Immature natural killer cell (primary cell): ENCODE measurements at regions not wholly inside any gene's neighbourhood (a gene's known extent, or its start where the extent isn't known, plus 50 kb on each side); places are given as distances from the start of the nearest gene placed in this dataset.
"Not testable (repeated sequence)": the region's sequence is repeated elsewhere in the genome, so short reads cannot be mapped to it uniquely, and the experiment has no call there.

Source experiments
- DNase-seq, 3 donors: peaks; one replicate each; pipeline ENCODE4 v3.0.0; 2022; ENCODE audit warnings: mixed read lengths in 1 of 3
- H3K27ac Mint-ChIP-seq, 6 donors: one replicate each; pipeline ENCODE4 v1.8.0; 2020; ENCODE audit warnings: mixed read lengths in 6 of 6, mild to moderate bottlenecking in 5 of 6, inconsistent platforms in 4 of 6, moderate library complexity in 3 of 6
- H3K27me3 Mint-ChIP-seq, 3 donors: one replicate each; pipeline ENCODE4 v1.8.0; 2020 to 2021; ENCODE audit warnings: low read depth in 3 of 3, mild to moderate bottlenecking in 3 of 3, mixed read lengths in 3 of 3, moderate library complexity in 3 of 3, inconsistent platforms in 1 of 3
- H3K36me3 Mint-ChIP-seq, 3 donors: one replicate each; pipeline ENCODE4 v1.8.0; 2020; ENCODE audit warnings: mixed read lengths in 3 of 3, inconsistent platforms in 2 of 3, mild to moderate bottlenecking in 2 of 3
- H3K4me1 Mint-ChIP-seq, 2 donors: one replicate each; pipeline ENCODE4 v1.8.0; 2020; ENCODE audit warnings: inconsistent platforms in 2 of 2, mild to moderate bottlenecking in 2 of 2, mixed read lengths in 2 of 2, moderate library complexity in 1 of 2
- H3K4me3 Mint-ChIP-seq, 5 donors: one replicate each; pipeline ENCODE4 v1.8.0; 2020; ENCODE audit warnings: mild to moderate bottlenecking in 5 of 5, mixed read lengths in 5 of 5, inconsistent platforms in 3 of 5, moderate library complexity in 3 of 5
- H3K9me3 Mint-ChIP-seq, 6 donors: one replicate each; pipeline ENCODE4 v1.8.0; 2020; ENCODE audit warnings: mild to moderate bottlenecking in 6 of 6, mixed read lengths in 6 of 6, inconsistent platforms in 4 of 6, moderate library complexity in 3 of 6

DNA sequence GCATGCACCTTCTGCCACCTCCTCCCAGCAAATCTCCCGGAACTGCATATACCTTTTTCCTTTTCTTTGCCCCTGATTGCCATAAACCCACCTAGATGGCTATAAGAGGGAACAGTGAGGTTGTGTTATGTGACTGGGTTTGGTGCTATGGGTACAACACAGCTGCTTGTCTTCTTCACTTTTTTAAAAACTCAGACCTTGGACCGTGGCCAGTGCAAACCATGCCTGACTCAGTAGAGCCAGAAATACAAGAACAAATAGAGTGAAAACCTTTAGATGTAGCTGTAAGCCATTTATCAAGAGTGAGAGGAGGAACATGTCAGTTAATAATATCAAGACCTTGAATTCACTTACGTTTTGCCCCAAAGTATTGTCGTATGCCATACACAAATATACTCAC is 267.4 kb upstream of the CHAC2 start:
- H3K27ac Mint-ChIP-seq = no peak overlapping the region
- H3K9me3 Mint-ChIP-seq = peaks cover 0 to 2% (median 0%) of the 10 kb centered on the region in 6 donors
- peaks cover 3 to 5% (median 5%) of the 10 kb centered on the region in 3 donors for H3K27me3 Mint-ChIP-seq
- no peak overlapping the region for H3K4me3 Mint-ChIP-seq
- H3K4me1 Mint-ChIP-seq = no peaks in the 10 kb centered on the region
- no peak for DNase-seq
- H3K36me3 Mint-ChIP-seq = no peaks in the 10 kb centered on the region

DNA sequence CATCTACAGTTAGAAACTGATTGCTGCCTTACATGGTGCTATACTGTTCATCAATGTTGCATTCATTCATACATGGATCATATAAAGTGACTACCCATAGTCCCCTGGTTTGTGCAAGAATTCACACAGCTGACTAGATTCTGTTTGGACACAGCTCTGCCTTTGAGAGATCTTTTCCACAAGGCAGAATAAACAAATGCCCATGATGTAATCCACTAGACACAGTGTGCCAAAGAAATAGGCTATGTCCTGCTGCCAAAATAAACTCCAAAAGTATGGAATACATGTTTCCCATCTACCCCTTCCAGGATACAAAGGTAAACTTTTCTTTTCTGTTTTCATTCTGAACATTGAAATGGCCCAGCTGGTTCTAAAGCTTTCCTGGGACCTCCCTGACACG is 269.4 kb upstream of the CHAC2 start:
- Mint-ChIP-seq H3K4me3 (no peak overlapping the region), H3K4me1 (no peaks in the 10 kb centered on the region), H3K36me3 (no peaks in the 10 kb centered on the region), H3K9me3 (peaks cover 0 to 2% (median 0%) of the 10 kb centered on the region in 6 donors), H3K27me3 (peaks cover 2 to 5% (median 3%) of the 10 kb centered on the region in 3 donors), H3K27ac (no peak overlapping the region)
- no peak for DNase-seq

DNA sequence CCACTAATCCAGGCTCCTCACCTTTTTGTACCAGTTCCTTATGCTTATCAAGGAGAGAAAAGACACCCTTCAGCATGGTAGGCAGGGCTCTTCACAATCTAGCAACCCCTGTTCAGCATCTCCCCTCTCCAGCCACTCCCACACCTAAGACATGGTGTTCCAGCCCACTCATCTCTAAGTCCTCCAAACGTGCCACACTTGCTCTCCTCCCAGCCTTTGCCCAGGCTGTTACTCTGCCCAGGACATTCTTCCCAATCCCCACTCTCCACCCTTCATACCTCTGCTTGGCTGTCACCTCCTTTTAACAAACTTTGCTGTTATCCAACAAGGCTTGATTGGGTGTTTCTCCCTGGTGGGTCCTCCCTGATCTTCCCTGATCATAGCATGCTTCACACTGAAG is 270.6 kb upstream of the CHAC2 start:
- no peak overlapping the region for H3K27ac Mint-ChIP-seq
- DNase-seq = no peak
- H3K27me3 Mint-ChIP-seq = peaks cover 2 to 5% (median 3%) of the 10 kb centered on the region in 3 donors
- no peak overlapping the region for H3K4me3 Mint-ChIP-seq
- no peaks in the 10 kb centered on the region for H3K4me1 Mint-ChIP-seq
- H3K9me3 Mint-ChIP-seq = peaks cover 0 to 4% (median 0%) of the 10 kb centered on the region in 6 donors
- H3K36me3 Mint-ChIP-seq = no peaks in the 10 kb centered on the region

DNA sequence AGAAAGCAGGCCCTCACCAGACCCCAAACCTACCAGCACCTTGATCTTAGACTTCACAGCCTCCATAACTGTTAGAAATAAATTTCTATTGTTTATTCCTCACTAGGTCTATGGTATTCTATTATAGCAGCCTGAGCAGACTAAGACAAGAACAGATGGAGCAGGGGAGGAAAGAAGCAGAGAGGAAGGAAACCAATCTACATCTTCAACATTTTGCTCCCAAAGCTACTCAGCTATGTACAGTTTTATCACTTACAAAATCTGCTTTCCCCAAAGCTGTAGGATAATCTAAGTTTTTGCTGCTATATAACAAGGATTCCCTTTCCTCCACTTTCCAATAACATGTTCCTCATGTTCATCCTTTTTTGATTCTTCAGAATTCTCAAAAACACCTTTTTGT is 274.4 kb upstream of the CHAC2 start:
- peaks cover 0 to 2% (median 0%) of the 10 kb centered on the region in 6 donors for H3K9me3 Mint-ChIP-seq
- no peak overlapping the region for H3K4me3 Mint-ChIP-seq
- no peaks in the 10 kb centered on the region for H3K4me1 Mint-ChIP-seq
- peaks cover 0 to 5% (median 1%) of the 10 kb centered on the region in 3 donors for H3K27me3 Mint-ChIP-seq
- no peak for DNase-seq
- H3K36me3 Mint-ChIP-seq = no peaks in the 10 kb centered on the region
- H3K27ac Mint-ChIP-seq = no peak overlapping the region

DNA sequence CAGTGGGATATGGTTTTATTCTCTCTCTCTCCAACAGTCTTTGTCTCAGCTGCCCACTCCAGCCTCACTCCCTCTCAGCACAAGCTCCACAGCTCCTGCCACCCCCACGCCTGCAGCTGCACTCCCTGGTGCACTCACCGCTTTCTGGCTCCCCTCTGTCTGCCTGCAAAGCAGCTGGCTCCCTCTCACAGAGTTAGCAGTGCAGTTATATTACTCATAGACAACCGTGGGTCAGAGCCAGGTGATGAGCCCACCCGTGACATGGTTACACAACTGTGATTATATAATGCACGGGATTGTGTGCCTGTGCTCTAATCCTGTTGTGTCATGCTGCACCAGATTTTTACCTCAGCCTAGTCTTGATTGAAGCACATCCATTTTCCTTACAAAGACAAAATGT is 276.9 kb upstream of the CHAC2 start:
- no peaks in the 10 kb centered on the region for H3K4me1 Mint-ChIP-seq
- H3K9me3 Mint-ChIP-seq = peaks cover 0 to 2% (median 0%) of the 10 kb centered on the region in 6 donors
- H3K27ac Mint-ChIP-seq = no peak overlapping the region
- peaks cover 0 to 5% (median 3%) of the 10 kb centered on the region in 3 donors for H3K27me3 Mint-ChIP-seq
- no peak overlapping the region for H3K4me3 Mint-ChIP-seq
- no peaks in the 10 kb centered on the region for H3K36me3 Mint-ChIP-seq
- DNase-seq = no peak

DNA sequence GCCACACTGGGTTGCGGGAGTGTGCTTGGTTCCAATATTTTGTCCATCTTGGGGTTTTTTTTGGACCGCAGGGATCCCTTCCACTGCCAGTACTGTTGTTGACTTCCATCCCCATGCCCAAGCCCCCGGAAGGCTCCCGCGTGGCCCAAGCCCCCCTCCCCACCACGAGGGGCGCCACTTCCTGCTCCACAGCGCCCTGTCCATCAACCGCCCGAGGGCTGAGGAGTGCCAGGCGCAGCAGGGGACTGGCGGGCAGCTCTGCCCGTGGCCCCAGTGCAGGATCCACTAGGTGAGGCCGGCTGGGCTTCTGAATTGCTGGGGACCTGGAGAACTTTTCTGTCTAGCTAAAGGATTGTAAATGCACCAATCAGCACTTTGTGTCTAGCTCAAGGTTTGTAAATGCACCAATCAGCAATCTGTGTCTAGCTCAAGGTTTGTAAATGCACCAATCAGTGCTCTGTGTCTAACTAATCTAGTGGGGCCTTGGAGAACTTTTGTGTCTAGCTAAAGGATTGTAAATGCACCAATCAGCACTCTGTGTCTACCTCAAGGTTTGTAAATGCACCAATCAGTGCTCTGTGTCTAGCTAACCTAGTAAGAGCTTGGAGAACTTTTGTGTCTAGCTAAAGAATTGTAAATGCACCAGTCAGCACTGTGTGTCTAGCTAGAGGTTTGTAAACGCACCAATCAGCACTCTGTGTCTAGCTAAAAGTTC is 281.3 kb upstream of the CHAC2 start:
- H3K4me1 Mint-ChIP-seq, H3K9me3 Mint-ChIP-seq, H3K36me3 Mint-ChIP-seq, DNase-seq, H3K27me3 Mint-ChIP-seq, H3K27ac Mint-ChIP-seq, H3K4me3 Mint-ChIP-seq: not testable (repeated sequence)

DNA sequence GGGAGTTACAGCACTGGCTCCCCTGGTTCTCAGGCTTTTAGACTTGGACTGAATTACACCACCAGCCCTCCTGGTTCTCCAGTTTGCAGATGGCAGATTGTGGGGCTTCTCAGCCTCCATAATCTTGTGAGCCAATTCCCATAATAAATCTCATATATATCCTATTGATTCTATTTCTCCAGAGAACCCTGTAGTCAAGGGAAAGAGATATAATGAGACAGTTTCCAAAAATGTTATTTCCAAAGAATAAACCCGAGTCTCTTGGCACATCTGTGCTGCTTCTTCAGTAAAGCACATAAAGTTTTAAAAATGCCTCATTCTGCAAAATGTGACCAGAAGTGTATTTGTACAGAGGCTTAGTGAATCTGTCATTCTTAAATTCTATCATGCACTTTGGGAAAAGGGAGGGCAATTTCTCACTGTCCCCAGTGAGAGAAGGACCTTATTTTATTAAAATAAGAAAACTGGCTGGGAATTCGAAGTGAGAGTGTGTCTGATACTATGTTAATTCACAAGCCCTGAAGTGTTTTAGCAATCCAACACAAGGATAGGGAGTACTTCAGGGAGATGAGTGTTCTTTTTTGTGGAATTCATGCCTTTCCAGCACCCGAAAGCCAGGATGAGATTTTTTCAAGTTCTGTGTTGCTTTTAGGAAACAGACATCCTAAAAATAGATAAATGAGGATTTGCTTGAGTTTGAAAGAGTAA is 282.4 kb upstream of the CHAC2 start:
- Mint-ChIP-seq H3K4me3 (no peak overlapping the region), H3K9me3 (peaks cover 0 to 10% (median 2%) of the 10 kb centered on the region in 6 donors), H3K27me3 (peaks cover 0 to 5% (median 0%) of the 10 kb centered on the region in 3 donors), H3K4me1 (no peaks in the 10 kb centered on the region), H3K27ac (no peak overlapping the region), H3K36me3 (no peaks in the 10 kb centered on the region)
- no peak for DNase-seq

DNA sequence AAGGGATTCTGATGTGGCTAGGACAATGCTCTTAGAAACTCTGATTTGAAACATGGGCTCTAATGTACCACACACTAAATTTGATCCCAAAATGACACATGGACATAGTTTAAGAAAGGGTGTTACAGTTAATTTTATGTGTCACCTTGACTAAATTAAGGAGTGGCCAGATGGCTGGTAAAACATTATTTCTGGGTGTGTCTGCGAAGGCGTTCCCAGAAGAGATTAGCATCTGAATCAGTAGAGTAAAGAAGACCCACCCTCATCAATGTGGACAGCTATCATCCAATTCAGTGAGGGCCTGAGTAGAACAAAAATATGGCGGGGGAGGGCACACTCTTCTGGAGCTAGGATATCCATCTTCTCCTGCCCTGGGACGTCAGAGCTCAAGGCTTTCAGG is 283.1 kb upstream of the CHAC2 start:
- no peak overlapping the region for H3K4me3 Mint-ChIP-seq
- H3K9me3 Mint-ChIP-seq = peaks cover 0 to 10% (median 2%) of the 10 kb centered on the region in 6 donors
- DNase-seq = no peak
- H3K4me1 Mint-ChIP-seq = no peaks in the 10 kb centered on the region
- no peaks in the 10 kb centered on the region for H3K36me3 Mint-ChIP-seq
- peaks cover 0 to 5% (median 0%) of the 10 kb centered on the region in 3 donors for H3K27me3 Mint-ChIP-seq
- no peak overlapping the region for H3K27ac Mint-ChIP-seq

DNA sequence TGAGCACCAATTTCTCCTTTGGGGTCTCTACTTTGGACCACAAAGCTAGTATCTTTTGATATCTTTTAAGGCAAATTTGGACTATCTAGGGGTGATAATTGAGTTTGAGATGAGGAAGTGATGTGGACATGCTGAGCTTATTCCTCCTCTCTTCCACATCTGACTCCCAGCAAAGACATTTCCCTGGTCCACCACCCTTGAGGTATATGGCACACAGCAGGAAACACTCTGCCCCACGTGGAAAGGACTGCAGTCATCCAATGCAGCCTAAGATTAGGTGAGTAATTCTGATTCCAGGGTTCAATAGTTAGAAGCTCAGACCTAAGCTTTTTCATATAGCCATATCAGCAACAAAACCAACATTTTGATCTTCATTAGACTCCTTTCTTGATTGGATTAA is 290.1 kb upstream of the CHAC2 start:
- no peak overlapping the region for H3K27ac Mint-ChIP-seq
- H3K4me3 Mint-ChIP-seq = no peak overlapping the region
- H3K9me3 Mint-ChIP-seq = peaks cover 0 to 3% (median 0%) of the 10 kb centered on the region in 6 donors
- H3K36me3 Mint-ChIP-seq = no peaks in the 10 kb centered on the region
- no peak for DNase-seq
- H3K27me3 Mint-ChIP-seq = peaks cover 3 to 5% (median 3%) of the 10 kb centered on the region in 3 donors
- H3K4me1 Mint-ChIP-seq = no peaks in the 10 kb centered on the region

DNA sequence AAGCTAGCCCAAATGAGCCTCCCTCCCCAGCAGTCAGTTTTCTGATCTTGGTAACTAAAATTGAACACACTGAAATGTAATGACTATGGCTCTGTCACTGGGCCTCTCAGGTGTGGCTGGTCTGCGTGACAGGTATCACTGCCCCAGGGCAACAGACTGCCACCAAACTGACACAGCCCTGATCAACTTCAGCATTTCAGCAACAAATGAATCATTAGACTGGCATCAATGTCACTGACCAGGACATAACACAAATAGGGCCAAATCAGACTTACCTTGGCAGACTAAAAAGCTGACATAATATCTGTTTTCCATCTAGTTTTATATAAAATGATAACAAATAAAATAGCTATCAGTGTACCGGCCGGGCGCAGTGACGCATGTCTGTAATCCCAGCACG is 290.8 kb upstream of the CHAC2 start:
- H3K9me3 Mint-ChIP-seq = peaks cover 0 to 3% (median 0%) of the 10 kb centered on the region in 6 donors

DNA sequence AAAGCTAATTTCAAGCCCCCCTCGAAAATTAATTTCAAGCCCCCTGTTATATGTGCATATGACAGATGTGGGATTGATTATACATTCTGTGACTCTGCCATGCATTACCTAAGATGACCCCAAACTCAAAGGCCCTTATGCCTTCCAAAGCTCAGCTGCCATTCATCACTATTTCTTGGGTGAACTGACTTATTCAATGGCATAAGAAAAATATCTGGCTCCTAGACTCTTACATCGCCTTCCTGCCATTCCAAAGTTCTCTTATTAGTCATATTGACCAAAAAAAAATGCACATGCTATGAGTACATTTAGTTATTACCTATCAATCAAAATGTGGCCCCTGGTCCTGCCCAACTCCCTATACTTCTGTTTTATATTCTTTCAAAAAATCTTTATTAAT is 291.8 kb upstream of the CHAC2 start:
- Mint-ChIP-seq H3K27ac (no peak overlapping the region), H3K36me3 (no peaks in the 10 kb centered on the region), H3K27me3 (peaks cover 0 to 5% (median 3%) of the 10 kb centered on the region in 3 donors), H3K4me1 (no peaks in the 10 kb centered on the region), H3K9me3 (peaks cover 0 to 8% (median 0%) of the 10 kb centered on the region in 6 donors), H3K4me3 (no peak overlapping the region)
- no peak for DNase-seq

More for the DNA sequence above, 290.8 kb upstream of the CHAC2 start:
- DNase-seq = no peak
- Mint-ChIP-seq H3K27me3 (peaks cover 0 to 5% (median 3%) of the 10 kb centered on the region in 3 donors), H3K4me1 (no peaks in the 10 kb centered on the region), H3K27ac (no peak overlapping the region), H3K36me3 (no peaks in the 10 kb centered on the region), H3K4me3 (no peak overlapping the region)

DNA sequence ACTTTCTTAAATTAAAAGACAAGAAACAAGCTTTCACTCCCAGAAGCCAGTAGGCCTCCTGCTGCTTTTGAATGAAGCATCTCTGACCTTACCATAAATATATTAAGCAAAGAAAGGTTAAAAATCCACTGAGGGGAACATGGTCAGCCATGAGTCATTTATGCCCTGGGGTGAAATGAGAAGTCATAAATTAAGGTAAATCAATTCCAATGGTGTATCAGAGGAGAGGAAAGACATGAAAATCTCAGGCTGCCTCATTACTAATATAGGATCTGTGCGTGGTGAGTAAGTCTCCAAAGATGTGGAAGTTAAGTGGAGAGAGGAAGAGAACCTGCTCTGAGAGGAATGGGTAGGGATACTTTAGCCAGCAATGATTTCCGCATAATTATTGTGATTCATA is 292.3 kb upstream of the CHAC2 start:
- no peaks in the 10 kb centered on the region for H3K4me1 Mint-ChIP-seq
- H3K9me3 Mint-ChIP-seq = peaks cover 0 to 12% (median 0%) of the 10 kb centered on the region in 6 donors
- no peak for DNase-seq
- no peaks in the 10 kb centered on the region for H3K36me3 Mint-ChIP-seq
- H3K4me3 Mint-ChIP-seq = no peak overlapping the region
- H3K27me3 Mint-ChIP-seq = peaks cover 0 to 5% (median 3%) of the 10 kb centered on the region in 3 donors
- no peak overlapping the region for H3K27ac Mint-ChIP-seq

DNA sequence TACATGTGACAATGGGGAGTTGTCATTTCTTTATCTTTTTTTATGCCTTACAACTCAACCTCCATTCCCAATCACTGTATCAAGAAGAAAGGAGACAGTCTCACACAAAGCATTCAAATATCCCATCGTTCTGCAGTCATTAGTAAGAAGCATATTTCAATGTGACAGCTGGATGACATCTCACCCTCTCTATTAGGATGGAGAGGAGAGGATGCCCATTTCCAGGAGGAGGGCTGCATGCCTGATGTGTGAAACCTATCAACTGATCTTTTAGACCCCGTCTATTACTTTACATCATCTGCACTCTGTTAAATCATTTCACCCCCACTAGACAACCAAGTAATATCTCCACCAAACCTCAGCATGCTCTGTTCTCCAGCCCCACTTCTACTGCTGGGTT is 292.7 kb upstream of the CHAC2 start:
- Mint-ChIP-seq H3K4me1 (no peaks in the 10 kb centered on the region), H3K27me3 (peaks cover 0 to 5% (median 3%) of the 10 kb centered on the region in 3 donors), H3K4me3 (no peak overlapping the region), H3K36me3 (no peaks in the 10 kb centered on the region), H3K9me3 (peaks cover 0 to 12% (median 0%) of the 10 kb centered on the region in 6 donors), H3K27ac (no peak overlapping the region)
- DNase-seq = no peak

DNA sequence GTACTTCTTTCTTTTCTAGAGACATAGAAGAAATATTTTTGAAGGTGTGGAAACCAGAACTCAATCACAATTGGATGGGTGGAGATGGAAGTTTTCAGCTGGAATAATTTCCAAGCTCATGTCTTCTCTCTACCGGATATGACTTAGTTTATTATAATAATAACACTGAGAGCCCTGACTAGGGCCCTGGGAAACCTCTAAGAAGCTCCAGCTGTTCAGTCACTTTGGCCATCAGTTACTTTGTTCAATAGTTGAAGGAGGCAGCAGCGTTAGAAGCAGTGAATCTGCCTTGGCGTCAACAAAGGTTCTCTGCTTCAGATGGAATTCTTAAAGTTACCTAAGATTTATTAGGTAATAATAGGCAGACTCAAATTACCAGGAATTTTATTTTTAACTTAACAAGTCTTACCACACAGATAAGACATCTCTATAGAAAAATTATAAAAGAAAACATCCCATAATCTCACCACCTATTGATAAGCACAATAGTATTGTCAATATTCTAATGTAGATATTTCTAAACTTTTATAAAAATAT is 293.8 kb upstream of the CHAC2 start:
- DNase-seq = no peak
- Mint-ChIP-seq H3K27ac (no peak overlapping the region), H3K27me3 (peaks cover 0 to 5% (median 5%) of the 10 kb centered on the region in 3 donors), H3K36me3 (no peaks in the 10 kb centered on the region), H3K4me1 (no peaks in the 10 kb centered on the region), H3K9me3 (peaks cover 0 to 12% (median 0%) of the 10 kb centered on the region in 6 donors), H3K4me3 (no peak overlapping the region)
